NCI-H1105 treated with DMSO at 0.1 percent for 48 hours (cell line): ENCODE measurements at regions not wholly inside any gene's neighbourhood (a gene's known extent, or its start where the extent isn't known, plus 50 kb on each side); places are given as distances from the start of the nearest gene placed in this dataset.

Experiments
- DNase-seq: peaks from one replicate; lab custom pipeline; 2025; lab: John Stamatoyannopoulos, UW

DNA sequence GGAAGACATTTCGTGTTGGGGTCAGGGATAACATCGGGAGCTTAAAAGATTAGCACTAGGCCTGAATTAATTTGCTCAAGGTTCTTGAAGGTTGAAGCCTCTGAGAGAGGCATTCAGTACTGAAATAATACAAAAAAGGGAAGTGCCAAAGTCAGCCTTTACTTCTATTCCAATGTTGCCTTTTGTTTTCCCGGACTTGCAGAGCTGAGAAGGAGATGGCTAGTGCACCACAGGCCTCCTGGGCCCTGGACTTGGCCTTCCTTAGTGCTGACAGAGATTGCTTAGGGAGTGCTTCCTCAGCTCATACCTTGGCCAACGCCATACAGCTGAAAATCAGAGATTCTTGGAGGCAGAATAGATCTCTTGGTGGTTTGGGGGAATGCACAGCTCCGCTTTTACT is 333.6 kb upstream of the TBL1XR1 start:
- no peak for DNase-seq

GRCh38 chr3:177536873-177537272 is 339.6 kb upstream of the TBL1XR1 start:
- DNase-seq, result peak; percentile 25

DNA sequence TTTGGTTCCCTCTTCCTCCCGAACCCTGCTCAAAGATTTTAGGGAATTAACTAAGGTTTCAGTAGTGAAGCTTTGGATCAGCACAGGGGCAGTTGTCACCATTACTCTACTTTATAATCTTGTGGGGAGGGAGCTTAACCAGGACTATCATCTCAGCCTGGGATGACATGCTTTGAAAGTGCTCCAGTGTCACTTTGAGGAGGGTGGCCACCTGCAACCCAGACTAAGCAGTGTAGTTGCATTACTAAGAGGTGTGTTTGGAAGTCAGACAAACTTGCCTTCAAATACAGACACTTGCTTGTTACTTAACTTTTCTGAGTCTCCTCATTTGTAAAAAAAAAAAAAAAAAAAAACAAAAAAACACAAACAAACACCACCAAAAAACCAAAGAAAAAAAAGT is 340.3 kb upstream of the TBL1XR1 start:
- no peak for DNase-seq

- no peak for DNase-seq
Observed at GRCh38 chr3:177538048-177538749, 340.9 kb upstream of the TBL1XR1 start.

GRCh38 chr3:177538750-177539730 is 341.8 kb upstream of the TBL1XR1 start:
- DNase-seq, result no peak

GRCh38 chr3:177541541-177541940 is 344.3 kb upstream of the TBL1XR1 start:
- DNase-seq, result no peak

GRCh38 chr3:177545964-177546363 is 348.7 kb upstream of the TBL1XR1 start:
- no peak for DNase-seq

DNA sequence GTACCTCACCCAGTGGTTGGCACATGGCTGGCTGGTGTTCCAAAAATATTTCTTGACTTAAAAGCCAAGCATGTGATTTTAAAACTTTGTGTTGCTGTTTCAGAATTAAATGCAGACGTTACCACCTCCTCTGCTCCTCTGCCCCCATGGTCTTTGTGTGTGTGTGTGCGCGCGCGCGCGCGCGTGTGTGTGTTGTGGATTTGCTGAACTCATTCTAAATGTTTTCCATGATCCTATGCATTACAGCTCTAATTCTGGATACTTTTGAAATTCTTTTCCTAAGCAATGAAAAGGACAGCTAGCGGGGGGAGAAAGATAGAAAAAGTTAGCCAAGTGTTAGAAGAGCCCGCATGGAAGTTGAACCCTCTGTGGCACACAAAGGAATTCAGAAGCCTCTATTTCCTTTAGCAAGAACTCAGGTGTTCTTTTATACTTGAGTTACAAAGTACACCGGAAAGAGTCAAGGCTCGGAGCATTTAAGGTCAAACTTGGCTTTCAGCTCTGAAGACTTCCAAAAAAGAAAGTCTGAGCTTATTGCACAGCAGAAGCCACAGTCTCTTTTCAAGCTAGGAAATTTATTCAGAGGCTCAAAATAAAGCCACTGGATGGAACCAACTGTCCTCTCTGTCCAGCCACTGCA is 350.5 kb upstream of the TBL1XR1 start:
- DNase-seq, result no peak

- DNase-seq, result no peak
Observed at GRCh38 chr3:177550667-177551066, 353.4 kb upstream of the TBL1XR1 start.

GRCh38 chr3:177551431-177551836 is 354.2 kb upstream of the TBL1XR1 start:
- no peak for DNase-seq

DNA sequence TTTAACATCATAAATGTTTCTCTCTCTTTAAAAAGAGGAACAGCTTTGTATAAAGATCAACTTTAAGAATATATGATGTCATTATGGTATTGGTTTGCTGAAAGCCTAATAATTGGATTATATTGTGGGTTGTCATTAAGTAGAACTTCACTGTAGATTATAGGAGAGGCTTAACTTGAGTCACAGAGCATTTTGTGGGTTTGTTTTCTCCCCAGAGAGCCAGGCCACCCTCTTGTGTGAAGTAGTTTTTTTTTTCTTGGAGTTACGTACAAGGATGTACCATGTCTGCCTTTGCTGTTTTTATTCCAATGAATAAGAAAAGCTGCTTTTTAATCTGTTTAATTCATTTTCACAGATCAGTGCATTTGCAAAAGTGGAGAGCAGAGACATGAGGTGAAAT is 354.8 kb upstream of the TBL1XR1 start:
- no peak for DNase-seq

DNA sequence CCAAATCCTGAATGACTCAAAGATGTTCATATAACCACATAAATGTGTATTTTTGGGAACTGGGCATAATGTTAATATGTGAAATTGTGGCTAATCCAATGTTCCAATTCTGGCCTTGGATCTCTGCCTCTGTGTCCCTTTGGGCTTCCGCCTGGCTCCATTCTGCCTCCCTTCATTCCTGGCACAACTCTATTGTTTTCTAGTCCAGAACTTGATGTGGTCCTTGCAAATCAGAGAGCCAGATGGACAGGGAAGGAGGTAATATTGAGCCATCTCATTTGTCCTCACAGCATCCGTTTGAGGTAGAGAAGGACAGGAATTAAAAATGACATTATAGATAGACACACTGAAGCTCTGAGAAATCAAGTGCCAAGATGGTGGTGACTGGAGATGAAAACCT is 355.7 kb upstream of the TBL1XR1 start:
- no peak for DNase-seq

DNA sequence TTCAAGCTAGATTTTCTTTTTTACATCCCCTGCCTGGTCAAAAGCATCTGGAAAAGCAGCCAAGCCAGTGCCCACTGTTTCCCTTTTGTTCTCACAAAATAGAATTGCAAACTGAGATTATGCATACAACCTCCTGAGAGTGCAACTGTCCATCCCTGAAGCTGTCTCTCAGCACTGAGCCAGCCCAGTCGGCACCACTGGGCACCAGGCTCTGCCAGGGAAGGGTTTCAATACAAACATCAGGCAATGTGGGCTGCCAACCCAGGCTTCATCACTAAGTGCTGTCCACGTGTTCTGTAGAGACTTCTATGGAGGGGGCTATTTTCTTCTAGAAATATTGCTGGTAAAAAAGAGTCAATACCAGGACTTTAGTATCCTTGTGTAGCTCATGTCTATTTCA is 356.3 kb upstream of the TBL1XR1 start:
- DNase-seq, result no peak

DNA sequence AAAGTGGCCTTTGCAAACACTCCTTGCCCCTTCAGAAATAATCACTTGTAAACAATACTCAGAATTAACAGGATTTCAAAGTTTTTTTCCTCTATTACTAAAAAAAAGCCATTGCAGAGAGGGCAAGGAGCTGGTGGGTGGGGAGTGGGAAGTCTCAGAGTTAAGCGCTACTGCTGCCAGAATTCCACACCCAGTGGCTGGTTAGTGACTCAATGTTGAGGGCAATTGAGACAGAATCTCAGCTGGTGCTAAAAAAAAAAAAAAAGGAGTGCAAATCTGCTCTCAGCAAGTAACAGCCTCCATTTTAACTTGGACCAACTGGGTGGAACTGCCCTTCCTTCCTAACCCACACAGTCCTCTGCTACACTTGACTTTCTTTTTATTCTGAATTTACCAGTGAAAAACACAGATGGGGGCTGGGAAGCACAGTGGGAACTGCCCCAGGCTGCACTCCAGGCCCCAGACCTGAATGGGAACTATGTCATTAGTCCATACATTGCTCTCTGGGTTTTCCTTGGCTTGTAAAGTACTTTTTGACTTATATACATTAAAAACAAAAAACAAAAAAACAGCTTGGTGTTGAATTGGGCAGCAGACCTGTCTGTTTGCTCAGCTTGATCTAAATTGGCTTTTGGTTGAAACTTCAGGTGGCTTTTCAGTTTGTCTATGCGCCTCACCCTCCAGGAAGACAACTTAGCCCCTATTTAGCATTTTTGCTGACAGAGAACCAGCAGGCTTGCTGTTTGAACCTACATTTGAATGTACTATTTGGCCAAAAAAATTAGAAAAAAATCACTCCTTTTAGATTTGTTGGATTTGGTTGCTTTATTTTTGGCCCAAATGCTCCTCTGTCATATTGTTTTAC is 357.8 kb upstream of the TBL1XR1 start:
- DNase-seq, result peak; percentile 26

DNA sequence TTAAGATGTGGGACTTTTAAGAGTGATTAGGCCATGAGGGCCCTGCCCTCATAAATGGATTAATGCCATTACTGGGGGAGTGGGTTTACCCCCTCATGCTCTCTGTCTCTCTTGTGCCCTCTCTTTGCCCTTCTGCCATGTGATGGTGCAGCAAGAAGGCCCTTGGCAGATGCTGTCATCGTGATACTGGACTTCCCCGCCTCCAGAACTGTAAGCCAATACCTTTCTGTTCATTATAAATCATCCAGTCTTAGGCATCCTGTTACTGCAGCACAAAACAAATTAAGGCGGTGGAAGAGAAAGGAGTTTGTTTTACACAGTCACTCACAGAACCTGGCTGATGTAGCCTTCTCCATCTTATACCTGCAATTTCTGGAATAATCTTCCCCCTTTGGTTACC is 360.3 kb upstream of the TBL1XR1 start:
- DNase-seq, result no peak

DNA sequence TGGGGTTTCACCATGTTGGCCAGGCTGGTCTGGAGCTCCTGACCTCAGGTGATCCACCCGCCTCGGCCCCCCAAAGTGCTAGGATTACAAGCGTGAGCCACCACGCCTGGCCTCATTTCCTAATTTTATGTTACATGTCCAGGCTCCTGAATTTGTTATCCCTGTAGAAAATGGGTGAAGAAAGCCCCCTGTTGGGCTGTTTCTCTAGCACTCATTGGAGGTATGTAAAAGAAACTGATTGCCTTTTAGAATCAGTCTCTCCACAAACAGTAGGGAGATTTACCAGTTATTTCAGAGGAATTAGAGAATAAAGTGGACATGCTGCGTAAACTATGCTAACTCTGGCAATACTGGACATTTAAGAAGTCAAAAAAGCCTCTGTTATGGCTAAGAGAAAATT is 364.1 kb upstream of the TBL1XR1 start:
- DNase-seq, result no peak

DNA sequence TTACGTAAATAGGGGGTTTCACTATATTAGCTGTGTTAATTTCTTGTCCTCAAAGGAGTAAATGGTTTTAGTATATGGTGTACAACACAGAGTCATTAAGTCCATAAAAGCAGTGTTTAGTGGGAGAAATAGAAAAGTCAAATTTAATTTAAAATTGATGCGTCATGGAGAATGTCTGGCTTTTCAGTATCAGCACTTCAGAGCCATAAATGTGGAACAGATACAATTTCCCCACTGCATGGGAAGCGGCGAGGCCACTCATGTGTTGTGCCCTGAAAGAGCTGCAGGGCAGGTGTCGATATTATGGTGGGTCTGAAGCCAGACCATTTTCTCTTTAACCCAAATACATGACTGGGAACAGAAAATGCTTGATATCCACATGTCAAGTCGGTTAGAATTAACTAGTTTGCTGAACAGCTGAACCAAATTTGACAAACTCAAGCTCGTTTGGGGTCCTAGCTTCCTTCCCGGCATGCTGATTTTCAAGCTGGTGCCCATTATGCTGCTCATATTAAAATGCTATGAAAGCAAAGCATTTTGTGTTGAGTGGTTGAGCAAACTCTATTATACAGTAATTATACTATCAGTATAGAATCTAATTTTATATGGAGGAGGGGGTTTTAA is 364.6 kb upstream of the TBL1XR1 start:
- peak; percentile 87 for DNase-seq

GRCh38 chr3:177563243-177563780 is 366.0 kb upstream of the TBL1XR1 start:
- no peak for DNase-seq

DNA sequence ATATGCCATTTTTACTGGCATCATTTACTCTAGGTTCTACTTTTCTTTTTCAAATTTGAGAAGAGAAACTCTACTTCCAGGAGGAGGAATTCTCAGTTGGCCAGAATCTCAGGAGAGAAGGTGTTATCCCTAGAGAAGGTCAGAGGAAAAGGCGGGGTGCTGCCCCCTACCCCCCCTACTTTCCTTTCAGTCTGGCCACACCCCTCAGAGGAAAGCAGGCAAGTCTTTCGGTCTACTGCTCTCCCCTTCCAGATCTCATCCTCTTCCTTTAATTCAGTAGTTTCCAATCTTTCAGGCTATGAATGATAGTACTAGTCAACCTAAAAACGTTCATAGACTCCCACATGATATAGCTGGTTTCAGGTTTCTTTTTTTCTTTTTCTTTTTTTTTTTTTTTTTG is 366.5 kb upstream of the TBL1XR1 start:
- no peak for DNase-seq

GRCh38 chr3:177565981-177566380 is 368.7 kb upstream of the TBL1XR1 start:
- no peak for DNase-seq

- no peak for DNase-seq
Observed at GRCh38 chr3:177567833-177568232, 370.6 kb upstream of the TBL1XR1 start.
